ENCODE measurements at regions not wholly inside any gene's neighbourhood (a gene's known extent, or its start where the extent isn't known, plus 50 kb on each side); places are given as distances from the start of the nearest gene placed in this dataset.
"Not testable (repeated sequence)": the region's sequence is repeated elsewhere in the genome, so short reads cannot be mapped to it uniquely, and the experiment has no call there.

GRCh38 chr16:8120001-8120400 is 470.3 kb downstream of the TMEM114 start:
- DNase-seq (ENCODE audit: low read depth in 2 of 3, low spot score in 1 of 3): no peak

- DNase-seq (ENCODE audit: low read depth in 2 of 3, low spot score in 1 of 3): no peak
Measured at GRCh38 chr16:8115814-8116213, 474.5 kb downstream of the TMEM114 start.

- not testable (repeated sequence) for DNase-seq (ENCODE audit: low read depth in 2 of 3, low spot score in 1 of 3)
Measured at GRCh38 chr16:8114941-8115340, 475.4 kb downstream of the TMEM114 start.

GRCh38 chr16:8113843-8114242 is 476.5 kb downstream of the TMEM114 start:
- DNase-seq (ENCODE audit: low read depth in 2 of 3, low spot score in 1 of 3): no peak

- DNase-seq (ENCODE audit: low read depth in 2 of 3, low spot score in 1 of 3): no peak
Measured at GRCh38 chr16:8110572-8111514, 479.5 kb downstream of the TMEM114 start.

- no peak for DNase-seq (ENCODE audit: low read depth in 2 of 3, low spot score in 1 of 3)
Measured at GRCh38 chr16:8109510-8110369, 480.6 kb downstream of the TMEM114 start.

- no peak for DNase-seq (ENCODE audit: low read depth in 2 of 3, low spot score in 1 of 3)
Measured at GRCh38 chr16:8108991-8109509, 481.3 kb downstream of the TMEM114 start.

- no peak for DNase-seq (ENCODE audit: low read depth in 2 of 3, low spot score in 1 of 3)
Measured at GRCh38 chr16:8107296-8107695, 483.0 kb downstream of the TMEM114 start.

- no peak for DNase-seq (ENCODE audit: low read depth in 2 of 3, low spot score in 1 of 3)
Measured at GRCh38 chr16:8103649-8104289, 486.5 kb downstream of the TMEM114 start.

GRCh38 chr16:8099586-8099985 is 490.7 kb downstream of the TMEM114 start:
- no peak for DNase-seq (ENCODE audit: low read depth in 2 of 3, low spot score in 1 of 3)

- no peak for DNase-seq (ENCODE audit: low read depth in 2 of 3, low spot score in 1 of 3)
Measured at GRCh38 chr16:8098947-8099512, 491.3 kb downstream of the TMEM114 start.

- DNase-seq (ENCODE audit: low read depth in 2 of 3, low spot score in 1 of 3): no peak
Measured at GRCh38 chr16:8096211-8096610, 494.1 kb downstream of the TMEM114 start.

- DNase-seq (ENCODE audit: low read depth in 2 of 3, low spot score in 1 of 3): no peak
Measured at GRCh38 chr16:8094696-8095095, 495.6 kb downstream of the TMEM114 start.

- DNase-seq (ENCODE audit: low read depth in 2 of 3, low spot score in 1 of 3): no peak
Measured at GRCh38 chr16:8088820-8089338, 501.4 kb downstream of the TMEM114 start.

GRCh38 chr16:8087597-8088289 is 502.6 kb downstream of the TMEM114 start:
- DNase-seq (ENCODE audit: low read depth in 2 of 3, low spot score in 1 of 3): no peak

- no peak for DNase-seq (ENCODE audit: low read depth in 2 of 3, low spot score in 1 of 3)
Measured at GRCh38 chr16:8087146-8087545, 503.2 kb downstream of the TMEM114 start.

- DNase-seq (ENCODE audit: low read depth in 2 of 3, low spot score in 1 of 3): no peak
Measured at GRCh38 chr16:8084882-8085281, 505.4 kb downstream of the TMEM114 start.

GRCh38 chr16:8084302-8084701 is 506.0 kb downstream of the TMEM114 start:
- DNase-seq (ENCODE audit: low read depth in 2 of 3, low spot score in 1 of 3): no peak

GRCh38 chr16:8083560-8083959 is 506.8 kb downstream of the TMEM114 start:
- DNase-seq (ENCODE audit: low read depth in 2 of 3, low spot score in 1 of 3): no peak

- DNase-seq (ENCODE audit: low read depth in 2 of 3, low spot score in 1 of 3): no peak
Measured at GRCh38 chr16:8080817-8081216, 509.5 kb downstream of the TMEM114 start.

Measured in stimulated activated CD4-positive, alpha-beta T cell treated with anti-CD3 and anti-CD28 coated beads, Interleukin-12 subunit alpha, Interleukin-12 subunit beta, amount 100 ng/mL, for 48 hours (primary cell).